HCT116 (cell line): ENCODE measurements at regions not wholly inside any gene's neighbourhood (a gene's known extent, or its start where the extent isn't known, plus 50 kb on each side); places are given as distances from the start of the nearest gene placed in this dataset.

Experiments used
- ATAC-seq: fragments of 200-7000 bp; cut with Tn5 transposase; 2 replicates; pipeline ENCODE4 v1.9.1; 2020; ENCODE audit warnings: mild to moderate bottlenecking, moderate library complexity
- BruUV-seq: library from RNA; stranded (reverse); fragments of 400-500 nt; replicated peaks from 2 replicates; lab custom pipeline; 2021; lab: Mats Ljungman, UMichigan
- CTCF ChIA-PET: fragments of 300-600 bp; sonication (Branson Sonifier 250); formaldehyde crosslinking; loops from one replicate; lab custom pipeline; 2021; ENCODE audit warnings: antibody characterized with exemption; lab: Charles Lee
- POLR2A ChIA-PET: fragments of 300-600, 350-600 bp; sonication (Branson Sonifier 250); formaldehyde crosslinking; loops from one replicate; lab custom pipeline; 2021; ENCODE audit warnings: antibody characterized with exemption; lab: Charles Lee
- RAD21 ChIA-PET, 2 experiments: fragments of 300-600 bp; sonication (Branson Sonifier 250); formaldehyde crosslinking; loops; one replicate each; lab custom pipeline; 2023; ENCODE audit warnings: low total read pairs in 2 of 2; ENCODE audit not compliant: uncharacterized antibody in 2 of 2, unreplicated experiment in 2 of 2, low non-redundant PET in 1 of 2; lab: Charles Lee
- DNase-seq: peaks from one replicate; pipeline ENCODE4 v3.0.0-alpha.2; 2010; ENCODE audit warnings: low read depth, low spot score
- H2AFZ ChIP-seq: fragments of 200-600 bp; shearing (Covaris generic), sonication (generic); 2 replicates; pipeline ENCODE4 v1.6.1; 2017; ENCODE audit warnings: low read depth, mixed run types, mixed read lengths, antibody characterized with exemption, low read length; ENCODE audit not compliant: poor library complexity, severe bottlenecking
- H3K27ac ChIP-seq: 2 replicates; pipeline ENCODE4 v1.5.1; 2012; ENCODE audit warnings: low read depth, low read length
- H3K27me3 ChIP-seq: fragments of 200-600 bp; sonication (generic); 2 replicates; pipeline ENCODE4 v1.6.1; 2016; ENCODE audit warnings: mixed run types, low read length, mixed read lengths; ENCODE audit not compliant: insufficient read depth
- H3K36me3 ChIP-seq, 2 experiments: fragments of 200-500 bp in 1 of 2; fragments of 200-600 bp in 1 of 2; sonication (Bioruptor generic) in 1 of 2; sonication (generic) in 1 of 2; 2 replicates each; pipeline versions ENCODE4 v1.5.1 to v1.6.1; 2014 to 2016; ENCODE audit warnings: low read length in 2 of 2, inconsistent platforms in 1 of 2, mixed read lengths in 1 of 2, mixed run types in 1 of 2; ENCODE audit not compliant: insufficient read depth in 2 of 2, control insufficient read depth in 1 of 2
- H3K4me1 ChIP-seq, 2 experiments: fragments of 200-600 bp in 1 of 2; sonication (generic) in 1 of 2; 2 replicates each; pipeline versions ENCODE4 v1.5.1 to v1.6.1; 2012 to 2017; ENCODE audit warnings: low read length in 2 of 2, inconsistent platforms in 1 of 2, mild to moderate bottlenecking in 1 of 2, mixed read lengths in 1 of 2, mixed run types in 1 of 2, moderate library complexity in 1 of 2; ENCODE audit not compliant: insufficient read depth in 2 of 2, control insufficient read depth in 1 of 2
- H3K4me2 ChIP-seq: fragments of 200-600 bp; sonication (generic); 2 replicates; pipeline ENCODE4 v1.6.1; 2017; ENCODE audit warnings: mixed run types, low read length, mixed read lengths
- H3K4me3 ChIP-seq, 2 experiments: fragments of 200-600 bp in 1 of 2; sonication (generic) in 1 of 2; replicated peaks in 1 of 2; 2 replicates each; pipeline ENCODE4 v1.5.1; 2011 to 2016; ENCODE audit warnings: low read length in 2 of 2, control low read depth in 1 of 2, low read depth in 1 of 2, mild to moderate bottlenecking in 1 of 2, mixed read lengths in 1 of 2, mixed run types in 1 of 2
- H3K79me2 ChIP-seq: fragments of 200-600 bp; sonication (generic); 2 replicates; pipeline ENCODE4 v1.6.1; 2017; ENCODE audit warnings: mild to moderate bottlenecking, mixed run types, low read length, moderate library complexity, mixed read lengths; ENCODE audit not compliant: insufficient read depth
- H3K9ac ChIP-seq: fragments of 200-600 bp; sonication (generic); 2 replicates; pipeline ENCODE4 v1.6.1; 2016; ENCODE audit warnings: low read length, mixed read lengths
- H3K9me2 ChIP-seq: fragments of 200-600 bp; sonication (generic), shearing (Covaris generic); 2 replicates; pipeline ENCODE4 v1.6.1; 2017; ENCODE audit warnings: mixed run types, mild to moderate bottlenecking, moderate library complexity; ENCODE audit not compliant: insufficient read depth
- H3K9me3 ChIP-seq, 2 experiments: fragments of 200-500 bp in 1 of 2; fragments of 200-600 bp in 1 of 2; sonication (Bioruptor generic) in 1 of 2; sonication (generic) in 1 of 2; 2 replicates each; pipeline ENCODE4 v1.6.1; 2014 to 2017; ENCODE audit warnings: low read length in 2 of 2, mixed read lengths in 2 of 2, inconsistent platforms in 1 of 2, low read depth in 1 of 2, mild to moderate bottlenecking in 1 of 2, mixed run types in 1 of 2, moderate library complexity in 1 of 2; ENCODE audit not compliant: control insufficient read depth in 1 of 2, insufficient read depth in 1 of 2
- H4K20me1 ChIP-seq: fragments of 200-600 bp; sonication (generic), shearing (Covaris generic); 2 replicates; pipeline ENCODE4 v1.6.1; 2017; ENCODE audit warnings: mixed run types, mild to moderate bottlenecking, moderate library complexity; ENCODE audit not compliant: insufficient read depth
- ATF3 ChIP-seq: IDR thresholded peaks from 2 replicates; pipeline ENCODE4 v1.6.1; 2012
- CBX3 ChIP-seq: IDR thresholded peaks from 2 replicates; pipeline ENCODE4 v1.6.1; 2012; ENCODE audit warnings: low read depth
- CTCF ChIP-seq, 3 experiments: fragments of 200-600 bp in 1 of 3; sonication (generic) in 1 of 3; IDR thresholded peaks in 2 of 3; conservative IDR thresholded peaks in 1 of 3; 2 replicates each; pipeline ENCODE4 v1.5.1; 2012 to 2017; ENCODE audit warnings: low read depth in 2 of 3, low read length in 2 of 3, antibody characterized with exemption in 1 of 3, borderline replicate concordance in 1 of 3, control low read depth in 1 of 3, mild to moderate bottlenecking in 1 of 3, mixed read lengths in 1 of 3, mixed run types in 1 of 3, moderate library complexity in 1 of 3; ENCODE audit not compliant: insufficient read depth in 1 of 3
- ELF1 ChIP-seq: IDR thresholded peaks from 2 replicates; pipeline ENCODE4 v1.6.1; 2012; ENCODE audit warnings: low read depth, borderline replicate concordance
- EZH2 ChIP-seq: fragments of 200-600 bp; sonication (generic); IDR thresholded peaks from 2 replicates; pipeline ENCODE4 v1.6.1; 2017; ENCODE audit warnings: antibody characterized with exemption, mixed run types
- EZH2phosphoT487 ChIP-seq: fragments of 200-600 bp; IDR thresholded peaks from 2 replicates; pipeline ENCODE4 v1.6.1; 2018; ENCODE audit warnings: antibody characterized with exemption, borderline replicate concordance
- FOSL1 ChIP-seq: IDR thresholded peaks from 2 replicates; pipeline ENCODE4 v1.6.1; 2012; ENCODE audit warnings: low read depth
- JUND ChIP-seq: IDR thresholded peaks from 2 replicates; pipeline ENCODE4 v1.6.1; 2012
- MAX ChIP-seq: IDR thresholded peaks from 2 replicates; pipeline ENCODE4 v1.6.1; 2012
- POLR2A ChIP-seq: IDR thresholded peaks from 2 replicates; pipeline ENCODE4 v1.7.0; 2011; ENCODE audit warnings: borderline replicate concordance; ENCODE audit not compliant: insufficient read depth, insufficient read length; ENCODE audit errors: extremely low read depth
- RAD21 ChIP-seq: IDR thresholded peaks from 2 replicates; pipeline ENCODE4 v1.6.1; 2012; ENCODE audit warnings: low read depth, mild to moderate bottlenecking
- REST ChIP-seq: IDR thresholded peaks from 2 replicates; pipeline ENCODE4 v1.6.1; 2012; ENCODE audit warnings: low read depth
- SP1 ChIP-seq: IDR thresholded peaks from 2 replicates; pipeline ENCODE4 v1.6.1; 2012; ENCODE audit warnings: low read depth
- intact Hi-C: fragments of 100-400 bp; cut with micrococcal nuclease; formaldehyde crosslinking; loops from 2 replicates; pipeline ENCODE4 v1.10.0; 2022
- TF ChIP-seq, protein P1 (sequence below): IDR thresholded peaks from 2 replicates; pipeline ENCODE4 v1.6.1; 2011; ENCODE audit warnings: mild to moderate bottlenecking, low read length, moderate library complexity; ENCODE audit not compliant: insufficient replicate concordance; ENCODE audit errors: extremely low read depth

DNA sequence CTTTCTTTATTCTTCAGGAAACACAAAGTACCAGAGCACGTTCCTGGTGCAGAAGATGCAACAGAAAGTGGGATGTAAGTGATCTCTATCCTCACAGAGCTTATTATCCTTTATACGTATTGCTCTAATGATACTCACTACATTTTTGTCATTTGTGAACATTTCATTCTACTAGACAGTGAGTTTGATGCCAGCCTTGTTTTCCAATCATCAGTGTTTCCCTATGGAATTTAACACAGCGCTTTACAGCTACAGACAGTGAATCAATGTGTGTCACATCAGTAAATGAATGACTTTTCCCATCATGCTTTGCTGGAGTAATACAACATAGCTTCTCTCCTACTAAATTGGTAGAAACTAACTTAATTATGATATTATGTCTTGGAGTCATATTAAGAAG is 175.5 kb downstream of the SDHAF3 start:
- intact Hi-C loops = no loop called here
- H3K4me2 ChIP-seq = no peak overlapping the region
- no peaks in the 10 kb centered on the region for H3K36me3 ChIP-seq
- no peak for DNase-seq
- no peaks in the 10 kb centered on the region for H4K20me1 ChIP-seq
- CTCF ChIA-PET = no interaction called here
- H3K4me3 ChIP-seq = no peak overlapping the region
- RAD21 ChIA-PET = no interaction called here
- no peaks in the 10 kb centered on the region for H3K79me2 ChIP-seq
- H3K4me1 ChIP-seq = no peaks in the 10 kb centered on the region
- POLR2A ChIA-PET = no interaction called here
- no peaks in the 10 kb centered on the region for H3K9me2 ChIP-seq
- no peak for TF ChIP-seq EZH2
- TF ChIP-seq, all 23 proteins: peak for 0
- ATAC-seq = no peak
- no peak overlapping the region for H2AFZ ChIP-seq
- no TSS peak for BruUV-seq
- H3K9me3 ChIP-seq = no peaks in the 10 kb centered on the region
- H3K9ac ChIP-seq = no peak overlapping the region
- H3K27ac ChIP-seq = no peak overlapping the region
- no peaks in the 10 kb centered on the region for H3K27me3 ChIP-seq

GRCh38 chr7:97298561-97298960 is 181.1 kb downstream of the SDHAF3 start:
- H3K27ac ChIP-seq = no peak overlapping the region
- no peaks in the 10 kb centered on the region for H3K79me2 ChIP-seq
- no peaks in the 10 kb centered on the region for H3K9me3 ChIP-seq
- TF ChIP-seq EZH2phosphoT487 = no peak
- no peak for TF ChIP-seq POLR2A
- TF ChIP-seq CBX3 = no peak
- no peak for TF ChIP-seq SP1
- no peak for TF ChIP-seq ATF3
- TF ChIP-seq, protein P1, sequence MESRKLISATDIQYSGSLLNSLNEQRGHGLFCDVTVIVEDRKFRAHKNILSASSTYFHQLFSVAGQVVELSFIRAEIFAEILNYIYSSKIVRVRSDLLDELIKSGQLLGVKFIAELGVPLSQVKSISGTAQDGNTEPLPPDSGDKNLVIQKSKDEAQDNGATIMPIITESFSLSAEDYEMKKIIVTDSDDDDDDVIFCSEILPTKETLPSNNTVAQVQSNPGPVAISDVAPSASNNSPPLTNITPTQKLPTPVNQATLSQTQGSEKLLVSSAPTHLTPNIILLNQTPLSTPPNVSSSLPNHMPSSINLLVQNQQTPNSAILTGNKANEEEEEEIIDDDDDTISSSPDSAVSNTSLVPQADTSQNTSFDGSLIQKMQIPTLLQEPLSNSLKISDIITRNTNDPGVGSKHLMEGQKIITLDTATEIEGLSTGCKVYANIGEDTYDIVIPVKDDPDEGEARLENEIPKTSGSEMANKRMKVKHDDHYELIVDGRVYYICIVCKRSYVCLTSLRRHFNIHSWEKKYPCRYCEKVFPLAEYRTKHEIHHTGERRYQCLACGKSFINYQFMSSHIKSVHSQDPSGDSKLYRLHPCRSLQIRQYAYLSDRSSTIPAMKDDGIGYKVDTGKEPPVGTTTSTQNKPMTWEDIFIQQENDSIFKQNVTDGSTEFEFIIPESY = no peak
- TF ChIP-seq ELF1 = no peak
- no peak for TF ChIP-seq RAD21
- no peak for TF ChIP-seq MAX
- TF ChIP-seq FOSL1 = no peak
- TF ChIP-seq REST = no peak
- TF ChIP-seq CTCF (IDR thresholded peaks at IDR 0.05 in 2 of 3, conservative IDR thresholded peaks at IDR 0.05 in 1 of 3; ENCODE audit: borderline replicate concordance in 1 of 3, insufficient read depth in 1 of 3, low read depth in 2 of 3, low read length in 2 of 3) = no peak
- TF ChIP-seq JUND = no peak
- RAD21 ChIA-PET = no interaction called here
- H2AFZ ChIP-seq = no peak overlapping the region
- H3K27me3 ChIP-seq = no peaks in the 10 kb centered on the region
- H3K4me1 ChIP-seq = no peaks in the 10 kb centered on the region
- CTCF ChIA-PET = no interaction called here
- H3K4me3 ChIP-seq = no peak overlapping the region
- no peaks in the 10 kb centered on the region for H4K20me1 ChIP-seq
- ATAC-seq (no peak), DNase-seq (no peak)
- POLR2A ChIA-PET = no interaction called here
- no peaks in the 10 kb centered on the region for H3K9me2 ChIP-seq
- no TSS peak for BruUV-seq
- intact Hi-C loops = no loop called here
- no peaks in the 10 kb centered on the region for H3K36me3 ChIP-seq
- H3K9ac ChIP-seq = no peak overlapping the region
- no peak overlapping the region for H3K4me2 ChIP-seq
